Mesendoderm (in vitro differentiated cells): ENCODE measurements at regions not wholly inside any gene's neighbourhood (a gene's known extent, or its start where the extent isn't known, plus 50 kb on each side); places are given as distances from the start of the nearest gene placed in this dataset.

Source experiments
- DNase-seq: peaks from one replicate; pipeline ENCODE4 v3.0.0; 2013
- H2AK5ac ChIP-seq: 2 replicates; pipeline ENCODE4 v1.6.1; 2013; ENCODE audit warnings: low read length, inconsistent platforms
- H2BK120ac ChIP-seq: 2 replicates; pipeline ENCODE4 v1.6.1; 2013; ENCODE audit warnings: low read depth, mild to moderate bottlenecking, low read length, moderate library complexity, mixed read lengths
- H2BK15ac ChIP-seq: replicated peaks from 2 replicates; pipeline ENCODE4 v1.6.1; 2013; ENCODE audit warnings: low read depth, mild to moderate bottlenecking, moderate library complexity
- H2BK5ac ChIP-seq: 2 replicates; pipeline ENCODE4 v1.6.1; 2013; ENCODE audit warnings: low read length, inconsistent platforms
- H3K18ac ChIP-seq: 2 replicates; pipeline ENCODE4 v1.6.1; 2013; ENCODE audit warnings: mild to moderate bottlenecking, low read length, mixed read lengths
- H3K23ac ChIP-seq: one replicate; pipeline ENCODE4 v1.6.1; 2013; ENCODE audit warnings: low read length
- H3K27ac ChIP-seq: 2 replicates; pipeline ENCODE4 v1.5.1; 2013; ENCODE audit warnings: low read depth, mild to moderate bottlenecking, inconsistent platforms, low read length, moderate library complexity
- H3K27me3 ChIP-seq: 2 replicates; pipeline ENCODE4 v1.6.1; 2013; ENCODE audit warnings: low read length, control low read depth, mild to moderate bottlenecking, inconsistent platforms; ENCODE audit not compliant: insufficient read depth, poor library complexity
- H3K36me3 ChIP-seq: 2 replicates; pipeline ENCODE4 v1.6.1; 2013; ENCODE audit warnings: low read length, inconsistent platforms; ENCODE audit not compliant: control insufficient read depth, insufficient read depth
- H3K4ac ChIP-seq: one replicate; pipeline ENCODE4 v1.6.1; 2013; ENCODE audit warnings: low read depth, mild to moderate bottlenecking, low read length, moderate library complexity
- H3K4me1 ChIP-seq: 2 replicates; pipeline ENCODE4 v1.6.1; 2013; ENCODE audit warnings: low read depth, low read length, inconsistent platforms; ENCODE audit not compliant: control insufficient read depth
- H3K4me2 ChIP-seq: 2 replicates; pipeline ENCODE4 v1.6.1; 2013; ENCODE audit warnings: low read length
- H3K4me3 ChIP-seq: 2 replicates; pipeline ENCODE4 v1.5.1; 2013; ENCODE audit warnings: mild to moderate bottlenecking, low read length
- H3K56ac ChIP-seq: one replicate; pipeline ENCODE4 v1.6.1; 2013; ENCODE audit warnings: low read length
- H3K79me1 ChIP-seq: 2 replicates; pipeline ENCODE4 v1.6.1; 2013; ENCODE audit warnings: low read length, inconsistent platforms
- H3K79me2 ChIP-seq: 2 replicates; pipeline ENCODE4 v1.6.1; 2013; ENCODE audit warnings: mild to moderate bottlenecking, low read length; ENCODE audit not compliant: control insufficient read depth, insufficient read depth
- H3K9ac ChIP-seq: 2 replicates; pipeline ENCODE4 v1.6.1; 2013; ENCODE audit warnings: low read length, inconsistent platforms
- H4K5ac ChIP-seq: one replicate; pipeline ENCODE4 v1.6.1; 2013; ENCODE audit warnings: low read length
- H4K8ac ChIP-seq: one replicate; pipeline ENCODE4 v1.6.1; 2013; ENCODE audit warnings: low read depth, mild to moderate bottlenecking, control low read depth, low read length, moderate library complexity
- WGBS: extraction: QIAGEN DNeasy Blood & Tissue Kit; methylation state at CpG from one replicate; pipeline ENCODE4 v1.1.7; 2013; ENCODE audit warnings: low lambda C conversion rate, missing lambda C conversion rate; ENCODE audit not compliant: insufficient coverage; ENCODE audit errors: extremely low coverage; 5-methylcytosine and 5-hydroxymethylcytosine counted together

DNA sequence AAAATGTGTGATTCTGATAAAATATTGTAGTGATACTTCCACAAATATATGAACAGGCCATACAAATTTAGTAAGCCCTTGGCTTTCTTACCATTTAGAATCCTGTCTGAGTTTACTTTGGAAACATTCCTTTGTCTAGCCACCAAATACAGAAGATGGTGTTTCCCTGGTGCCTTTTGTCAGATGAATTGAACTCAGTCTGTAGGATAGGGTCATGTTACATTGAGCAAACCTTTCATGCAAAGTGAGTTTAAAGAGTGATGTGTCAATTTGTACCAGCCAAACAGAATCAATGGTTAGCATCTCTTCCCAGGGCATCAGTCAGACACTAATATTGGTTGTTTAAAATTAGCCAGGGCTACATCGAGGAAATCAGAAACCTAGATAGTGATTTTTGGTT, 1443.4 kb downstream of the ARAP2 start:
- Histone ChIP-seq H4K8ac (no peak overlapping the region), H4K5ac (no peak overlapping the region), H3K18ac (no peak overlapping the region), H3K56ac (no peak overlapping the region), H3K79me1 (no peaks in the 10 kb centered on the region), H3K27me3 (no peaks in the 10 kb centered on the region), H3K4me2 (no peak overlapping the region), H3K4ac (no peak overlapping the region), H3K36me3 (no peaks in the 10 kb centered on the region), H3K79me2 (no peaks in the 10 kb centered on the region), H2BK120ac (no peak overlapping the region), H3K4me3 (no peak overlapping the region), H2BK5ac (no peak overlapping the region), H3K4me1 (no peaks in the 10 kb centered on the region), H2AK5ac (no peak overlapping the region), H2BK15ac (no peak overlapping the region), H3K9ac (no peak overlapping the region), H3K27ac (no peak overlapping the region), H3K23ac (no peak overlapping the region)
- WGBS, result no CpG with 5 or more reads among the region's 1 CpG
- DNase-seq, result no peak

DNA sequence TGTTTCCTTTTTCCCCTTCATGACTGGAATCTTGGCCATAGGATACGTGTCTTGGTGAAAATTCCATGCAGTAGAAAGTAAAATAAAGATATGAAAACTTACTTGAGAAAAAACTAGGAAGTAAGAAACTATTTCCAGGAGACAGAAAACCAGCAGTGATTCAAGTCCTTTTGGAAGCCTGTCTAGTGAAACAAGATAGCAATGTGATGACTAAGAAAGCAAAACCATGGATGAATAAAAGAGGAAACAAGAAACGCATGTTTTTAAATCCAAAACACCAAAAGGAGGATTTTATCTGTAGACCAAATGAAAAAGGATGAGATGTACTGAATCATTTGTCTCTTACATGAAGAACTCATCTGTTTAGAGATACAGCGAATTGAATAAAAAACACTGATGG, 1430.0 kb downstream of the ARAP2 start:
- Histone ChIP-seq H3K4me2 (no peak overlapping the region), H4K5ac (no peak overlapping the region), H2BK120ac (no peak overlapping the region), H3K36me3 (no peaks in the 10 kb centered on the region), H3K18ac (no peak overlapping the region), H3K4me1 (no peaks in the 10 kb centered on the region), H2AK5ac (no peak overlapping the region), H3K4ac (no peak overlapping the region), H4K8ac (no peak overlapping the region), H3K23ac (no peak overlapping the region), H3K56ac (no peak overlapping the region), H2BK5ac (no peak overlapping the region), H3K27ac (no peak overlapping the region), H3K79me1 (no peaks in the 10 kb centered on the region), H3K27me3 (no peaks in the 10 kb centered on the region), H3K9ac (no peak overlapping the region), H2BK15ac (no peak overlapping the region), H3K4me3 (no peak overlapping the region), H3K79me2 (no peaks in the 10 kb centered on the region)
- no peak for DNase-seq
- no CpG with 5 or more reads among the region's 3 CpGs for WGBS

DNA sequence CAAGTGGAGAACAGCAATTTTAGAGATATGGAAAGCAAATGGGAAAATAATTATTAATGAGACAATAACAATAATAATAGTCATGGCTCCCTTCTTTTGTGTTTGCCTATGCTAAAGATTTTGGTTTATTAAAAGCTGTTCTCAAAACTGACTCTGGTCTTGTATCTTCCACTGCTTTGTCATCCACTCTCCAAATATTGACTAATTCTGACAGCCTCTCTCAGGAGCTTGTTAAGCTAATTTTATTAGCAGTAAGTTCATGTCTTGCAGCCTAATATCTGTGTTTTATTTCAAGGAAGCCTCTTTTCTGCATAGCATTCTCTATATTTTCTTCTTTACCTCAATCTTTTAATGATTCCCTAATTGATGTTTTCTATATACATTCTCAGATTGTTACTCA, 1419.8 kb downstream of the ARAP2 start:
- no peaks in the 10 kb centered on the region for H3K4me1 ChIP-seq
- H2AK5ac ChIP-seq, result no peak overlapping the region
- no peak overlapping the region for H2BK120ac ChIP-seq
- no peak overlapping the region for H3K4me3 ChIP-seq
- no peak overlapping the region for H3K23ac ChIP-seq
- H3K56ac ChIP-seq, result no peak overlapping the region
- no peaks in the 10 kb centered on the region for H3K36me3 ChIP-seq
- no peaks in the 10 kb centered on the region for H3K79me2 ChIP-seq
- DNase-seq, result no peak
- no peak overlapping the region for H3K9ac ChIP-seq
- no peak overlapping the region for H3K4ac ChIP-seq
- no peaks in the 10 kb centered on the region for H3K27me3 ChIP-seq
- no peak overlapping the region for H4K5ac ChIP-seq
- no peak overlapping the region for H4K8ac ChIP-seq
- H3K27ac ChIP-seq, result no peak overlapping the region
- H2BK5ac ChIP-seq, result no peak overlapping the region
- no peak overlapping the region for H2BK15ac ChIP-seq
- H3K4me2 ChIP-seq, result no peak overlapping the region
- no peak overlapping the region for H3K18ac ChIP-seq
- H3K79me1 ChIP-seq, result no peaks in the 10 kb centered on the region

DNA sequence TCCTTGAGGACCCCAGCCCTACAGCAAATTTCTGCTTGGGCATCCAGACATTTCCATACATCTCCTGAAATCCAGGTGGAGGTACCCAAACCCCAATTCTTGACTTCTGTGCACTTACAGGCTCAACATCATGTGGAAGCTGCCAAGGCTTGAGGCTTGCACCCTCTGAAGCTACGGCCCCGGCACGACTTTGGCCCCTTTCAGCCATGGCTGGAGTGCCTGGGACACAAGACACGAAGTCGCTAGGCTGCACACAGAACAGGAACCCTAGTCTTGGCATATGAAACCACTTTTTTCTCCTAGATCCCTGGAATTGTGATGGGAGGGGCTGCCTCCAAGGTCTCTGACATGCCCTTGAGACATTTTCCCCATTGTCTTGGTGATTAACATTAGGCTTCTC, 1417.7 kb downstream of the ARAP2 start:
- no peak overlapping the region for H4K8ac ChIP-seq
- WGBS, result no CpG with 5 or more reads among the region's 5 CpGs
- H3K4ac ChIP-seq, result no peak overlapping the region
- no peak overlapping the region for H3K27ac ChIP-seq
- no peak overlapping the region for H3K4me2 ChIP-seq
- no peaks in the 10 kb centered on the region for H3K36me3 ChIP-seq
- no peak overlapping the region for H3K18ac ChIP-seq
- H4K5ac ChIP-seq, result no peak overlapping the region
- no peak overlapping the region for H2BK15ac ChIP-seq
- H3K56ac ChIP-seq, result no peak overlapping the region
- DNase-seq, result no peak
- no peak overlapping the region for H2BK5ac ChIP-seq
- no peak overlapping the region for H2AK5ac ChIP-seq
- H2BK120ac ChIP-seq, result no peak overlapping the region
- H3K79me2 ChIP-seq, result no peaks in the 10 kb centered on the region
- no peak overlapping the region for H3K23ac ChIP-seq
- no peaks in the 10 kb centered on the region for H3K79me1 ChIP-seq
- H3K27me3 ChIP-seq, result no peaks in the 10 kb centered on the region
- no peak overlapping the region for H3K4me3 ChIP-seq
- no peaks in the 10 kb centered on the region for H3K4me1 ChIP-seq
- H3K9ac ChIP-seq, result no peak overlapping the region

DNA sequence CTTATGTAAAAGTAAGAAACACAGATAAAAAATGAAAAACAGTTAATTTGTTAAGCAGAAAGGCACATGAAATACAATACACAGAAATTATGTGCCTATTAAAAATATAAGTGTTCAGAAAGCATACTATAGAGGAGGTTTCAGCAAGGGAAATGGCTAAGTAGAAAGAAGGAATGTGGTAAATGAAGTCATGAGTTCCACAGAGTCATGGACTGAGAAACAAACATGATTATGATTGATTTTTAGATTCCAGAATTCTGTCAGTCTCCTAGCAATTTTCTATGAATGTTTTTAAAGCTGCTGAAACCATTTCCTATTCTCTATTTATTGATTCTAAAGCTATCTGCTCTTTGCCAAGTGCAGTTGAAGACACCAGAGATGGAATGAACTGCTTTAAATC, 1398.4 kb downstream of the ARAP2 start:
- Histone ChIP-seq H3K79me1 (no peaks in the 10 kb centered on the region), H2BK15ac (no peak overlapping the region), H3K27me3 (no peaks in the 10 kb centered on the region), H3K36me3 (no peaks in the 10 kb centered on the region), H3K79me2 (no peaks in the 10 kb centered on the region), H3K23ac (no peak overlapping the region), H3K4me2 (no peak overlapping the region), H3K56ac (no peak overlapping the region), H3K18ac (no peak overlapping the region), H4K8ac (no peak overlapping the region), H3K4ac (no peak overlapping the region), H2BK120ac (no peak overlapping the region), H3K4me1 (no peaks in the 10 kb centered on the region), H3K9ac (no peak overlapping the region), H2AK5ac (no peak overlapping the region), H3K4me3 (no peak overlapping the region), H4K5ac (no peak overlapping the region), H3K27ac (no peak overlapping the region), H2BK5ac (no peak overlapping the region)
- DNase-seq, result no peak

DNA sequence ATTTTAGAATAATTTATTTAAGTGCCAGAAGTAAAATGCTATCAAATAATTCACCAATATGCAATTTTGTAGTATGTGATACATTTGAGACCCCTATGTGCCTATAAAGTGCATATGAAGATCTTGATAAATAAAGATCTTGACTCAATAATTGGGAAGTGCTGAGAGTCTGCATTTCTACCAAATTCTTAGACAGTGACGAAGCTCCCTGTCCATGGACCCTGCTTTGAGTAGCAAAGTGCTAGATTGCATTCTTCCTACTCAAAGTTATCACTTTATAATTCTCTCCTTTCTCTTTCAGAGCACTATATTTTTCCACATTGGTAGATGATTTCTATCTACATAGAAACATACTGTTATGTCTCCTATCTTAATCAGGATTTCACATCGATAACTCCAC, 1393.9 kb downstream of the ARAP2 start:
- Histone ChIP-seq H3K56ac (no peak overlapping the region), H3K9ac (no peak overlapping the region), H2BK5ac (no peak overlapping the region), H3K18ac (no peak overlapping the region), H3K79me2 (no peaks in the 10 kb centered on the region), H4K5ac (no peak overlapping the region), H2BK15ac (no peak overlapping the region), H3K27me3 (no peaks in the 10 kb centered on the region), H3K23ac (no peak overlapping the region), H3K4me1 (no peaks in the 10 kb centered on the region), H2AK5ac (no peak overlapping the region), H4K8ac (no peak overlapping the region), H3K79me1 (no peaks in the 10 kb centered on the region), H3K36me3 (no peaks in the 10 kb centered on the region), H3K27ac (no peak overlapping the region), H3K4me3 (no peak overlapping the region), H3K4ac (no peak overlapping the region), H3K4me2 (no peak overlapping the region), H2BK120ac (no peak overlapping the region)
- DNase-seq, result no peak
- WGBS, result no CpG with 5 or more reads among the region's 2 CpGs
